HCT116 (cell line): ENCODE measurements at regions not wholly inside any gene's neighbourhood (a gene's known extent, or its start where the extent isn't known, plus 50 kb on each side); places are given as distances from the start of the nearest gene placed in this dataset.

Experiments
- ATAC-seq: fragments of 200-7000 bp; cut with Tn5 transposase; 2 replicates; pipeline ENCODE4 v1.9.1; 2020; ENCODE audit warnings: mild to moderate bottlenecking, moderate library complexity
- BruUV-seq: library from RNA; stranded (reverse); fragments of 400-500 nt; replicated peaks from 2 replicates; lab custom pipeline; 2021; lab: Mats Ljungman, UMichigan
- CTCF ChIA-PET: fragments of 300-600 bp; sonication (Branson Sonifier 250); formaldehyde crosslinking; loops from one replicate; lab custom pipeline; 2021; ENCODE audit warnings: antibody characterized with exemption; lab: Charles Lee
- POLR2A ChIA-PET: fragments of 300-600, 350-600 bp; sonication (Branson Sonifier 250); formaldehyde crosslinking; loops from one replicate; lab custom pipeline; 2021; ENCODE audit warnings: antibody characterized with exemption; lab: Charles Lee
- RAD21 ChIA-PET, 2 experiments: fragments of 300-600 bp; sonication (Branson Sonifier 250); formaldehyde crosslinking; loops; one replicate each; lab custom pipeline; 2023; ENCODE audit warnings: low total read pairs in 2 of 2; ENCODE audit not compliant: uncharacterized antibody in 2 of 2, unreplicated experiment in 2 of 2, low non-redundant PET in 1 of 2; lab: Charles Lee
- DNase-seq: peaks from one replicate; pipeline ENCODE4 v3.0.0-alpha.2; 2010; ENCODE audit warnings: low read depth, low spot score
- H2AFZ ChIP-seq: fragments of 200-600 bp; shearing (Covaris generic), sonication (generic); 2 replicates; pipeline ENCODE4 v1.6.1; 2017; ENCODE audit warnings: low read depth, mixed run types, mixed read lengths, antibody characterized with exemption, low read length; ENCODE audit not compliant: poor library complexity, severe bottlenecking
- H3K27ac ChIP-seq: 2 replicates; pipeline ENCODE4 v1.5.1; 2012; ENCODE audit warnings: low read depth, low read length
- H3K27me3 ChIP-seq: fragments of 200-600 bp; sonication (generic); 2 replicates; pipeline ENCODE4 v1.6.1; 2016; ENCODE audit warnings: mixed run types, low read length, mixed read lengths; ENCODE audit not compliant: insufficient read depth
- H3K36me3 ChIP-seq, 2 experiments: fragments of 200-500 bp in 1 of 2; fragments of 200-600 bp in 1 of 2; sonication (Bioruptor generic) in 1 of 2; sonication (generic) in 1 of 2; 2 replicates each; pipeline versions ENCODE4 v1.5.1 to v1.6.1; 2014 to 2016; ENCODE audit warnings: low read length in 2 of 2, inconsistent platforms in 1 of 2, mixed read lengths in 1 of 2, mixed run types in 1 of 2; ENCODE audit not compliant: insufficient read depth in 2 of 2, control insufficient read depth in 1 of 2
- H3K4me1 ChIP-seq, 2 experiments: fragments of 200-600 bp in 1 of 2; sonication (generic) in 1 of 2; 2 replicates each; pipeline versions ENCODE4 v1.5.1 to v1.6.1; 2012 to 2017; ENCODE audit warnings: low read length in 2 of 2, inconsistent platforms in 1 of 2, mild to moderate bottlenecking in 1 of 2, mixed read lengths in 1 of 2, mixed run types in 1 of 2, moderate library complexity in 1 of 2; ENCODE audit not compliant: insufficient read depth in 2 of 2, control insufficient read depth in 1 of 2
- H3K4me2 ChIP-seq: fragments of 200-600 bp; sonication (generic); 2 replicates; pipeline ENCODE4 v1.6.1; 2017; ENCODE audit warnings: mixed run types, low read length, mixed read lengths
- H3K4me3 ChIP-seq, 2 experiments: fragments of 200-600 bp in 1 of 2; sonication (generic) in 1 of 2; replicated peaks in 1 of 2; 2 replicates each; pipeline ENCODE4 v1.5.1; 2011 to 2016; ENCODE audit warnings: low read length in 2 of 2, control low read depth in 1 of 2, low read depth in 1 of 2, mild to moderate bottlenecking in 1 of 2, mixed read lengths in 1 of 2, mixed run types in 1 of 2
- H3K79me2 ChIP-seq: fragments of 200-600 bp; sonication (generic); 2 replicates; pipeline ENCODE4 v1.6.1; 2017; ENCODE audit warnings: mild to moderate bottlenecking, mixed run types, low read length, moderate library complexity, mixed read lengths; ENCODE audit not compliant: insufficient read depth
- H3K9ac ChIP-seq: fragments of 200-600 bp; sonication (generic); 2 replicates; pipeline ENCODE4 v1.6.1; 2016; ENCODE audit warnings: low read length, mixed read lengths
- H3K9me2 ChIP-seq: fragments of 200-600 bp; sonication (generic), shearing (Covaris generic); 2 replicates; pipeline ENCODE4 v1.6.1; 2017; ENCODE audit warnings: mixed run types, mild to moderate bottlenecking, moderate library complexity; ENCODE audit not compliant: insufficient read depth
- H3K9me3 ChIP-seq, 2 experiments: fragments of 200-500 bp in 1 of 2; fragments of 200-600 bp in 1 of 2; sonication (Bioruptor generic) in 1 of 2; sonication (generic) in 1 of 2; 2 replicates each; pipeline ENCODE4 v1.6.1; 2014 to 2017; ENCODE audit warnings: low read length in 2 of 2, mixed read lengths in 2 of 2, inconsistent platforms in 1 of 2, low read depth in 1 of 2, mild to moderate bottlenecking in 1 of 2, mixed run types in 1 of 2, moderate library complexity in 1 of 2; ENCODE audit not compliant: control insufficient read depth in 1 of 2, insufficient read depth in 1 of 2
- H4K20me1 ChIP-seq: fragments of 200-600 bp; sonication (generic), shearing (Covaris generic); 2 replicates; pipeline ENCODE4 v1.6.1; 2017; ENCODE audit warnings: mixed run types, mild to moderate bottlenecking, moderate library complexity; ENCODE audit not compliant: insufficient read depth
- CBX3 ChIP-seq: IDR thresholded peaks from 2 replicates; pipeline ENCODE4 v1.6.1; 2012; ENCODE audit warnings: low read depth
- CEBPB ChIP-seq: IDR thresholded peaks from 2 replicates; pipeline ENCODE4 v1.6.1; 2012; ENCODE audit warnings: low read depth
- EZH2 ChIP-seq: fragments of 200-600 bp; sonication (generic); IDR thresholded peaks from 2 replicates; pipeline ENCODE4 v1.6.1; 2017; ENCODE audit warnings: antibody characterized with exemption, mixed run types
- EZH2phosphoT487 ChIP-seq: fragments of 200-600 bp; IDR thresholded peaks from 2 replicates; pipeline ENCODE4 v1.6.1; 2018; ENCODE audit warnings: antibody characterized with exemption, borderline replicate concordance
- FOSL1 ChIP-seq: IDR thresholded peaks from 2 replicates; pipeline ENCODE4 v1.6.1; 2012; ENCODE audit warnings: low read depth
- JUND ChIP-seq: IDR thresholded peaks from 2 replicates; pipeline ENCODE4 v1.6.1; 2012
- RAD21 ChIP-seq: IDR thresholded peaks from 2 replicates; pipeline ENCODE4 v1.6.1; 2012; ENCODE audit warnings: low read depth, mild to moderate bottlenecking
- SIN3A ChIP-seq: IDR thresholded peaks from 2 replicates; pipeline ENCODE4 v1.6.1; 2012; ENCODE audit warnings: low read depth
- intact Hi-C: fragments of 100-400 bp; cut with micrococcal nuclease; formaldehyde crosslinking; loops from 2 replicates; pipeline ENCODE4 v1.10.0; 2022
- TF ChIP-seq, protein P1 (sequence below): IDR thresholded peaks from 2 replicates; pipeline ENCODE4 v1.6.1; 2012
- TF ChIP-seq, protein P2 (sequence below): IDR thresholded peaks from 2 replicates; pipeline ENCODE4 v1.6.1; 2012
- TF ChIP-seq, protein P3 (sequence below): IDR thresholded peaks from 2 replicates; pipeline ENCODE4 v1.6.1; 2012; ENCODE audit warnings: low read depth

DNA sequence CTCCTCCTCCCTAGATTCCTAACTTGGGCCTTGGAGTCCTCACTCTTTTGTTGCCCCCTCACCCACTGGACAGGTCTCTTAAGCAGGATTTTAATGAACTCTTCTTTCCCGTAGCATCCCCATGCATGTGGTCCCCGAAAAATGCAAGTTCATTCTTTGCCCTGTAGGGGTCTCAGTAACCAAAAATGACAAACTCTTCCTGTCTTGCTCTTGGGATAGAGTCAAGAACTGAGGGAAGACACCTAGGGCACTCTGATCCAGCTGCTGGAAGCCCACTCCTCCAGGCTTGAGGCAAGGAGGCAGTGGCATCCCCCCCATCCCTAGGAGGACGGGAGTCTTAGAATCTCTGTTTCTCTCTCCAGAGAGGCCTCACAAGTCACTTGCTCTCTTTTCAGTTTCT is 987.0 kb downstream of the DIAPH3 start:
- H4K20me1 ChIP-seq: no peaks in the 10 kb centered on the region
- no TSS peak for BruUV-seq
- ChIA-PET POLR2A (no interaction called here), CTCF (no interaction called here), RAD21 (no interaction called here)
- H3K9me2 ChIP-seq: no peaks in the 10 kb centered on the region
- no peak overlapping the region for H3K9ac ChIP-seq
- H2AFZ ChIP-seq: no peak overlapping the region
- H3K27me3 ChIP-seq: no peaks in the 10 kb centered on the region
- no peak for DNase-seq
- H3K4me3 ChIP-seq: no peak overlapping the region
- H3K27ac ChIP-seq: no peak overlapping the region
- intact Hi-C loops: no loop called here
- H3K4me1 ChIP-seq: no peaks in the 10 kb centered on the region
- ATAC-seq: no peak
- no peaks in the 10 kb centered on the region for H3K36me3 ChIP-seq
- no peaks in the 10 kb centered on the region for H3K79me2 ChIP-seq
- TF ChIP-seq FOSL1 (no peak), SIN3A (no peak), CBX3 (no peak), RAD21 (no peak), CEBPB (no peak), EZH2 (no peak), JUND (no peak), EZH2phosphoT487 (no peak)
- TF ChIP-seq, protein P1, sequence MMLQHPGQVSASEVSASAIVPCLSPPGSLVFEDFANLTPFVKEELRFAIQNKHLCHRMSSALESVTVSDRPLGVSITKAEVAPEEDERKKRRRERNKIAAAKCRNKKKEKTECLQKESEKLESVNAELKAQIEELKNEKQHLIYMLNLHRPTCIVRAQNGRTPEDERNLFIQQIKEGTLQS: no peak
- TF ChIP-seq, protein P2, sequence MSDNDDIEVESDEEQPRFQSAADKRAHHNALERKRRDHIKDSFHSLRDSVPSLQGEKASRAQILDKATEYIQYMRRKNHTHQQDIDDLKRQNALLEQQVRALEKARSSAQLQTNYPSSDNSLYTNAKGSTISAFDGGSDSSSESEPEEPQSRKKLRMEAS: no peak
- TF ChIP-seq, protein P3, sequence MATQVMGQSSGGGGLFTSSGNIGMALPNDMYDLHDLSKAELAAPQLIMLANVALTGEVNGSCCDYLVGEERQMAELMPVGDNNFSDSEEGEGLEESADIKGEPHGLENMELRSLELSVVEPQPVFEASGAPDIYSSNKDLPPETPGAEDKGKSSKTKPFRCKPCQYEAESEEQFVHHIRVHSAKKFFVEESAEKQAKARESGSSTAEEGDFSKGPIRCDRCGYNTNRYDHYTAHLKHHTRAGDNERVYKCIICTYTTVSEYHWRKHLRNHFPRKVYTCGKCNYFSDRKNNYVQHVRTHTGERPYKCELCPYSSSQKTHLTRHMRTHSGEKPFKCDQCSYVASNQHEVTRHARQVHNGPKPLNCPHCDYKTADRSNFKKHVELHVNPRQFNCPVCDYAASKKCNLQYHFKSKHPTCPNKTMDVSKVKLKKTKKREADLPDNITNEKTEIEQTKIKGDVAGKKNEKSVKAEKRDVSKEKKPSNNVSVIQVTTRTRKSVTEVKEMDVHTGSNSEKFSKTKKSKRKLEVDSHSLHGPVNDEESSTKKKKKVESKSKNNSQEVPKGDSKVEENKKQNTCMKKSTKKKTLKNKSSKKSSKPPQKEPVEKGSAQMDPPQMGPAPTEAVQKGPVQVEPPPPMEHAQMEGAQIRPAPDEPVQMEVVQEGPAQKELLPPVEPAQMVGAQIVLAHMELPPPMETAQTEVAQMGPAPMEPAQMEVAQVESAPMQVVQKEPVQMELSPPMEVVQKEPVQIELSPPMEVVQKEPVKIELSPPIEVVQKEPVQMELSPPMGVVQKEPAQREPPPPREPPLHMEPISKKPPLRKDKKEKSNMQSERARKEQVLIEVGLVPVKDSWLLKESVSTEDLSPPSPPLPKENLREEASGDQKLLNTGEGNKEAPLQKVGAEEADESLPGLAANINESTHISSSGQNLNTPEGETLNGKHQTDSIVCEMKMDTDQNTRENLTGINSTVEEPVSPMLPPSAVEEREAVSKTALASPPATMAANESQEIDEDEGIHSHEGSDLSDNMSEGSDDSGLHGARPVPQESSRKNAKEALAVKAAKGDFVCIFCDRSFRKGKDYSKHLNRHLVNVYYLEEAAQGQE: no peak
- no peak overlapping the region for H3K4me2 ChIP-seq
- H3K9me3 ChIP-seq: peaks cover 0 to 10% of the 10 kb centered on the region in 2 experiments; a peak in 2 of 4 replicates
